Suppressor macrophage (primary cell): ENCODE measurements at regions not wholly inside any gene's neighbourhood (a gene's known extent, or its start where the extent isn't known, plus 50 kb on each side); places are given as distances from the start of the nearest gene placed in this dataset.
A peak's percentile ranks its signal among the peaks of the same experiment; 100 is the strongest.

Experiments
- DNase-seq, 4 experiments: peaks; one replicate each; pipeline ENCODE4 v3.0.0-alpha.2; 2020 to 2022

DNA sequence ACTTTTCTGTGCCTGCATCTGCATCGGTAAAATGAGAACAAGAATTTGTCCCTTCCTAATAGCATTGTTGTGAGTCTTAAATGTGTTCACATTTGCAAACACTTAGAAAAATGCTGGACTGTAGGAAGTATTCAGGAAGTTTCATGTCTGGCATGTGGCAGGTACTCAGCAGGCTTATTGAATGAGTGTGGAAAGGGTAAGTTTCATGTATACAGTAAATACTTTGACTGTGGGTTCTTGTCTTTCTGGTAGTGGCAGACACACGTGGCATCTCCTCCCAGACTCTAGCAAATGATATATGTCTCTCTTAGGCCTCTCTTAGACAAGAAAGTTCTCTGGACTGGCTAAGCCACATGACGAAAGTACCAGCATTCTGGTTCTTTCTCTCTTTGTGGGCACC is 179.2 kb downstream of the C11orf91 start:
- DNase-seq = no peak

DNA sequence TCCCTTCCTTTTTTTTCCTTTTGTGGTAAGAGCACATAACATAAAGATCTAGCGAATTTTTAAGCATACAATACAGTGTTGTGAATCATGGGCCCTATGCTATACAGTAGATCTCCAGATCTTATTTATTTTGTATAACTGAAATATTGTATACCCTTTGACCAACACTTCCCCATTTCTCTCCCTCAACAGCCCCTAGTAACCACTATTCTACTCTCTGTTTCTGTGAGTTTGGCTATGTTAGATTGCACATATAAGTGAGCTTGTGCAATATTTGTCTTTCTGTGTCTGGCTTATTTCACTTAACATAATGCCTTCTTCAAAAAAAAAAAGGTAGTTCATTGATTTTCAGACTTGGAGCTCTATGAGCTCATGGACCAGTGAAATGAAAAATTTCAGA is 180.5 kb downstream of the C11orf91 start:
- no peak for DNase-seq

DNA sequence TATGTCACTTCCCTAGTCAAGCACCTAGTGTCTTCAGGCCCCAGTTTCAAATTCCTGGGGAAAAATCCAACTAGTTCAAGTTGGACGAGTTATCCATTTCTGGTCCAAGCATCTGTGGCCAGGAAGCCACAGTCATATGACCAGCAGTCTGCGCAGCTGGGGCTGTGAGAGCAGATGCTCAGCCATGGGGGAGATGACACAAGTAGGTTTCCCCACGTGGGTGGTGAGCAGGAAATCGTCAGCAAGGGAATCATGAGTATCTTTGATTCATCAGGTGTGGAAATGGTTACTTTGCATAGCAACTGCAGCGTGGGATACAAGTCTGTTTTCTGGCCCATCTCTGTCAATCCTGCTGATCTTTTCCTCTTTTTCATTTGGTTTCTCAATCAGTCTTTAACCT is 185.3 kb downstream of the C11orf91 start:
- DNase-seq = peak; percentile 6 to 38 (median 17)

DNA sequence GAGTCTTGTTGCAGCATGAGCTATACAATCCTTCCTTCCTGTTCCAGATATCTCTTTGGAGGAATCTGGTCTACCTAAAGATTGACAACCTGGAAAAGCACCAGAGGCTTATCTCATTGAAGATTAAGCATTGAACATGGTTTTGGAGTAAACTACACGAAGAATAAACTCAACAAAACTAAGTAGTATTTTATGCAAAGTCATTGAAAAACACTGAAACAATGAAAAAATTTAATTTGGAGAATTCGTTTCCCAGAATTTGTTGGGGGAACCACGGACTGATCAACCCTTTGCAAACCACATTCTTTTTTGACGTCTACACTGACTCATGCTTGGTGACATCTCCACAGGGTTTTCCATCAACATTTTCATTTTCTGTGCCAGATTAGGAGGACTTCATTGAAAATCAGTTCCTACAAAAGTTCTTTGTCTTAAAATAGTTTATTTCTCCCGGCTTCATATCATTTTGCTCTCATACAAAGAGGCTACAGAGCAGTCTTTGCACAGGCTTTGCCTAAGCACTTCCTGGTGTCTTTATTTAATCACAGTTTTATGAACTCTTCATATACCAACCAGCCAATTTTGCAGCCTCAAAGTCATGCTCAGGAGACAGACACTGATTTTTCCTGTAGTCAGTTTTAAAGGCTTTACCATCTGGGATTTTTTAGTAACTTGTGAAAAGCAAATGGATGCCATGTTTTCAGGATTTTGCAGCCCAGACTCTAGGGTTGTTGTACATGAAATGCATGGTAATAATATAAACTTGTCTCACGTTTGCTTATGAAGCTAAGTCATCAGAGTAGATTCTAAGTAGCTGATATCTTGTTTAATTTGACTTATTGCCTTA is 186.3 kb downstream of the C11orf91 start:
- DNase-seq = no peak

DNA sequence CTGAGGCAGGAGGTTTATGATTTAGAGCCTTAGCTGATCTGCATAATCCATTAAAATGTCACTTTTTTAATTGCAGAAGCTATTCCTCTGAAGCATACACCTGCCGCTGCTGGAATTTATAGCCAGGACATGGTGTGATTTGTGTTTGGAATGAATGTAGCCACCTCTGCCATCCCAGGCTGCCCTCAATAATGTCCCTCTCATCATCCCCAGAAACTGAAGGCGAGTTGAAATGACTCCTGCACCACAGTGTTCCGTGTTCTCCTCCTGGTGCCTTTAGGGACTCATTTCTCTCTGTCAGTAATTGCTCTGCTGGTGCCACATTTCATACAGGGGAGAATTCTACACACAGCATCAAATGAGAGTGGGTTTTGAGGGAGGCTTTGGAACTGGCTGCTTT is 191.0 kb downstream of the C11orf91 start:
- DNase-seq = no peak

DNA sequence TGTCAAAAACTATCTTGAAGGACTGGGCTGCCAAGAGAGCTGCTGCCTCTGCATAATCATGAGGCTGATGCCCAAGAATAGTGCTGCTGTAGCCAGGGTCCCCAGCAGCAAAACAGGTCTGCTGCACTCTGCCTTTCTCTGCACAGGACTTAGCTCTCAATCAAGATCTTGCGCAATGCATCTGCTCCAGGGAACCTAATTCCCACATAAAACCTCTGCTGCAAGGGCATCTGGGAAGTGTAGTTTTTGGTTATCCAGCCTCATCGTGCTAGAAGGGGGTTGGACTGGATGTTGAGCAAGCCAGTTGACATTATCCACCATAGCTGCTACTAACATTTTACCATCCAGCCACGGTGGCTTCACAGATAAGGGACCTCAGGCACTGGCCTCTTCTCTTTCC is 192.7 kb downstream of the C11orf91 start:
- peak in 3 of 4 experiments; percentile 6 to 25 (median 23) for DNase-seq

DNA sequence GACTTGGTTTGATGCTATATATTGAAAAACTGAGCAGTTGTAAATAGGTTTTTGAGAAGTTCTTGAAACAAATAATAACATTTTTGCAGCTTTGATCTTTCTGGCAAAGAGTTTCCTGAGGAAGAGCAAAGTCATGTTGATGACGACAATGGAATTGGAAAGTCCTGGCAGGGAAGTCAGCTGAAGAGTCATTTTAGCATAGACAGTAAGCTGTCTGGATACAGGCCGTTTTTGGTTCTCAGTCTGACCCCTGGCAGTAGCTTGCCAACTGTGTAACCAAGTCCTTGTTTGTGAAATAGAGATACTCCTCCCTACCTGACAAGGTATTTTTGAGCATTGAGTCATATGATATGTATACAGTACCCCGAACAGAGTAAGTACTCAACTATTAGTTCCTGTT is 193.3 kb downstream of the C11orf91 start:
- DNase-seq = no peak

DNA sequence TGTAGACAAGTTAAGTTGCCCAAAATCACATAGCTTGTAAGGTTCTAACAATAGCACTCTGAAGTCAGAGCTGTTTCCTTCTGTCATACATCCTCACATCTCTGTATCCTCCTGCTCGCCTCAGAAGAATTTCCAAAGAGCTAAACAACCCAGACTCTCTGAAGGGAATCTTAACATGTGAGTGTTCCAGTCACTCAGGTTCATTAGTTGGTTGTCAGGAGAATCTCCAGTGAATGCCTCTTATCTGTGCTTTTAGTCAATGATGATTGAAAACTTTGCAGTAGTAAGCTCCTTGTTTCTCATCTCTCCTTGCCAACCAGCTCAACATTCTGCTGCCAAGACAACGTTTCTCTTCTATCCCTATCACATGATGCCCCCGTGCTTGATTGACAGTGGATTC is 195.5 kb downstream of the C11orf91 start:
- DNase-seq = no peak

DNA sequence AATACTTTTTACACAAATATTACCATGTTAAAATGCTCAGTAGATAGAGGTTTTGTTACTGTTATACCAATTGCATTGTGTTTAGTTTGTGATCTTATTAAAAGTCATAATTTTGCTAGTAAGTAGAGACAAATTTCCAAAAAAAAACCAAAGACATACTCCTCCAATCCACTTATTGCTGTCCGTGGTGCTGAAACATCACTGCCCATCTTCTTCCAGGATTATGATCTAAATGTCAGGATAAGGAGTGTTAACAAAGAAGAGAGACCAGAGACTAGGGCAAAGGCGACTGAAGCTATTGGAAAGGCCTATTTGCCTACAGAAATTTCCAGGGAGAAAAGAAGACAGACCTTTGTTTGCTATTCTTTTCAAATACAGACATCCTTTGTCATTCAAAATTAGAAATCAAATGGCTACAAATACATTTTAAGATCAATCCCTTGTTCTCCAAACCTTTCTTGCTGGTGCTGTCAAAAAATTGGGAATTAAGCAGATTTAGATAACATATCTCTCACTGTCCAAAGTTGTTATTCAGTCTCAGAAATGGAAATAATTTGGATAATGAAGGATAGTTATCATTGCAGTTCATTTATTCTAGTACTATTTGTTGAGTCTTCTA is 199.7 kb downstream of the C11orf91 start:
- DNase-seq = peak; percentile 19 to 59 (median 26)

DNA sequence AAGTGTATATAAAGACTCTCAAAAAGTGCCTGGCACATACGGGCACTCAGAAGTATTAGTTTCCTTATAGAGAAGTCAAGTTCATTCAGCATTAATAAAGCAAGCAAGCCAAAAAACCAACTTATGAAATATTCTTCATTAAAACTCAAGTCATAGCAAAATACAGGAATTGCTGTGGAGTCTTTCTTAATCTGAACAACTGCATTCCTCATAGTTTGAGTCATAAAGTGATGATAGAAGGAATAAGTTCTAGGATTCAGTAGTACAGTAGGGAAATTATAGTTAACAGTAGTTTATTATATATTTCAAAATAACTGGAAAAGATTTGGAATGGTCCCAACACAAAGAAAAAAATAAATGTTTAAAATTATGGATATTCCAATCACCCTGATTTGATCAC is 200.3 kb downstream of the C11orf91 start:
- no peak for DNase-seq

DNA sequence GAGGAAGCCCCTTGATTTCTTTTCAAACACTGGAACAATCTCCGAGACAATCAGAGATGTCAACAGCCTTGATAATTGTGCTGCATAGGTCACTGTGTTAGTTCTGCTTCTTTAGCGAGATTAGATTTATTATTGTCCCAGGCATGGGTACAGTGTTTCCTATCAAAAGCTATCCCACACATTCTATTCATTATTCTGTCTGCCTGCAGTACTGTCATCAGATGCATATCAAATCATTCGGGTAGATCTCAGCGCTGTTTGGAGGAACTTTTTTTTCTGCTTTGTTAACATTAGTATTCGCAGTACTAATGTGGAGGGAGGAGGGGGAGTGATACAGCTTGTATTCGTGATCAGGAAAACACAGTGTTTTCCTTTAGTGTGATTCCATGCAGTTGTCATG is 208.0 kb downstream of the C11orf91 start:
- no peak for DNase-seq

DNA sequence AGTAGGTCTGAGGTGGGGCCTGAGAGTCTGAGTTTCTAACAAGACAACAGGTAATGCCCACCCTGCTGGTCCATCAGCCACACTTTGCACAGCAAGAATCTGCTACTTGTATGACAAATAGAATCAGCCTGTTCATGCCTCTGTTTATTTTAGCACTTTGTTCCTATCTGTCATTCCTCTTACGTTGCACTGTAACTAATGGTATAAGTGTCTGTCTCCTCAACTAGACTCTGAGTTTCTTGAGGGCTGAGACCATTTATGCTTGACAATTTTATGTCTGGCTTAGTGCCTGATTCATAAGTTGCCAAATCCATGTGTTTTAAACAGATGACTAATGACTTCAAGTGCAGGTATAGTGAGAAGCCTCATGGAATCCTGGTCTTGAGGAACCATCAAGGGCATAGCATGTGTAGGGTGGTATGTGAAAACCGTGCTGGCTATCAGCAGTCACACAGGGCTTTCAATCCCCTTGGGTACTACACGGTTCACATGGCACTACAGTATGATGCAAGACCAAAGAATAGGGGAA is 209.7 kb downstream of the C11orf91 start:
- DNase-seq = no peak

DNA sequence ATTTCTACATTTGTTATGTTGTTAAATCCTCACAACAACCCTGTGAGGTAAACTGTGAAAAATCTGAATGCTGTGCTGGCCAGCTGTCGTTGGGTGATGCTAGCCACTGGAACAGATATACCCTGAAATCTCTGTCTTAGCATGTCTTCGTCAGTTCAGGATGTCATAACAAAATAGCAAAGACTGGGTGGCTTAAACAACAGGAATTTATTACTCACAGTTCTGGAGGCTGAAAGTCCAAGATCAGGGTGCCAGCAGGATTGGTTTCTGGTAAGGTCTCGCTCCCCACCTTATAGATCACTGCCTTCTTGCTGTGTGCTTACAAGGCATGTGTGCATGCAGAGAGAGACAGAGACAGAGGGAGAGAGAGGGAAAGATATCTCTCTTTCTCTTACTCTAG is 211.7 kb downstream of the C11orf91 start:
- DNase-seq = no peak

DNA sequence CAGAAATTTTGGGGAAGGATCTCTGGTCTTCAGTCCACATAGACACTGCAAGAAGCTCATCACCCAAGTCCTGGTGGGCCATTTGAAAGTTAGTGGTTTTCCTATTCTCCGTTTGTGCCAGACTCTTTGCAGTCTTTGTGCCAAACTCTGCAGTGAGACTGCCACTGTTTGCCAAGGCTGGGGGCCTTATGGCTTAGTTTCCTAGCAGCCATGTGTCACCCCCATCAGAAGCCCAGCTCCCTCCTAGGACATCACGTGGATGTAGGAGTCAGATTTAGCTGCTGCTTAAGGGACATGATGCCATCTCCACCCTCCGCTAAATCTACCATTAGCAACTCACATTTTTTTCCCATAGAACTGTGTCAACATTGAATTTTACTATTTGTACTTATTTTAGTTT is 220.0 kb downstream of the C11orf91 start:
- DNase-seq = no peak

DNA sequence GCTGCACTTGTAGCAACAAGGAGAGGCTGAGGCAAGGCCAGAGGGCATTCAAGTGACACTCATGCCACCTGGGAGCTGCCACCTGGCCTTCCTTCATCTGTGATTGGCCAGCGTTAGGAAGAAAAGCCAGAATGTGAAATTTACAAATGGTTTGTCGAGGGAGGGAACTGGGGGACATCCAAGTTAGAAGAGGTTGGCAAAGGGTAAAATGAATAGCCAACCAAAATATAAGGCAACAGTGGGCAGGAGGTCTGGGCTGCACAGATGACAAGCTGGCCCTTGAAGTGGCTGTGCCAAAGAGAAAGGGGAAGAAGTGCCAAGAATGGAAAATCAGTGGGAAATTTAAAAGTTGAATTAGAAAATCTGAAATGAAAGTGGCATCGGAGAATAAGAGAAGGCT is 221.4 kb downstream of the C11orf91 start:
- DNase-seq = no peak

DNA sequence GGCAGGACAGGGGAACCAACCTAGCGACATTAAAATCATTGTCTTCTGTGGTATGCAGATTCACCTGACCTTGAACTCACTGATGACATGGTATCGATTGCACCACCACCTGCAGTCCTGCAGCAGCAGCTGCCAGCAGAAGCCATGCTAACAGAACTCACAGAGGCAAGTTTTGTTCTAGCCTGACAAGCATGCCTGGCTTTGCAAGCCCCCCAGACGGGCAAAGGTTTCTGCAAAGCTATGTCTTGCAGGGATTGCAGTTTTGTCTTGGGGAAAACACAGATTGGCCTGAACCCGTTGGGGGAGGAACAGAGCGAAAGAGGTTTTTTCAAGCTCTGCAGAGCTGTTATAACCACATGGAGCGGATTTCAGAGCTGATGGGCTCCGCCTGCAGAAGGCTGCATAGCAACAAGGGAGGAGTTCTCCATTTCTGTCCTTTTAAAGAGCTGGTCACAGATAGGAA is 221.0 kb downstream of the HIPK3 start:
- no peak for DNase-seq

DNA sequence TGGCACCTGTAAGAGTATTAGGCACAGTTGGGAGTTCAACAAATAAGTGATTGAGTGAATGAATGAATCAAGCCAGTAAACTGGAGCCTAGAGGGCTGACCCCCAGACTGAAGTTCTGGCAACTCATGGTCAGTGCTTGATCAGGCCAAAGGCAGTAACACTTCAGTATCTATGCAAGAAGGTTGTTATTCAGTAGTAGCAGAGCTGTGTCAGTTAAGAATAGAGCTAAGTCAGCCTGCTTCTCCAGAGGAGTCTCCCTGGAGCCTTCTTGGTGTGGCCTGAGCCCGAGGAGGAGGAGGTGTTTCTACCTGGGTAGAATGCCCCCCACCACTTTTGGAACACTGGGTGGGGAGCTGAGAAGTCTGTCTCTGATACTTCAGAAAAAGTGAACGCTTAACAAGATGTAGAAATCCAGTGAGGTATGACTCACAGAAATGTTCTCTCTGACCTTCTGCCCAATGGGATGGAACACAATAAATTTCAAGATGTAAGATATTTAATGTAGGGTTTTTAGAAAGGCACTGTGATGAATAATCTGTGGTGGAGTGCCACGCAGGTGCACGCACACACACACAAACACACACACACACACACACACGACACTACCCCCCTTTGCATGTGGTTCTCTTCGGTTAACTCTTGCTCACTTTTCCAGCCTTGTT is 219.9 kb downstream of the HIPK3 start:
- DNase-seq = no peak

DNA sequence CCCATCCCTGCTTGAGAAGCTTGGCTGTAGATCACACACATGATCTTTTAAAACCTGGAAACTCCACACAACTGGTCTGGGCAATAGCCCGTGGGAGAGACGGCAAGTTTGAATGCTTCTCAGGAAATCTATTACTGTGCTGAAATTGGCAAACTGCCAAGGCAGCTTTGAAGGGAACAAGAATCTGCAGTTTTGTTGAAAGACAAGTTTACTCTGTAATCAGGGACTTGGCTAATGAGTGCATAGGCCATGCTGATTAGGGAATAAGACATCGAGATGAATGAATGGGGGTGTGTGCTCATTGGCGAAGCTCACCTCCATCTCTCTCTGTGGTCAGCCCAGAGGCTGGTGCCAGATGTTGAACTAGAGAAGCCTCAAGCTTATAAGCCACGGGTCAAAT is 218.8 kb downstream of the HIPK3 start:
- peak in 1 of 4 experiments; percentile 12 for DNase-seq

DNA sequence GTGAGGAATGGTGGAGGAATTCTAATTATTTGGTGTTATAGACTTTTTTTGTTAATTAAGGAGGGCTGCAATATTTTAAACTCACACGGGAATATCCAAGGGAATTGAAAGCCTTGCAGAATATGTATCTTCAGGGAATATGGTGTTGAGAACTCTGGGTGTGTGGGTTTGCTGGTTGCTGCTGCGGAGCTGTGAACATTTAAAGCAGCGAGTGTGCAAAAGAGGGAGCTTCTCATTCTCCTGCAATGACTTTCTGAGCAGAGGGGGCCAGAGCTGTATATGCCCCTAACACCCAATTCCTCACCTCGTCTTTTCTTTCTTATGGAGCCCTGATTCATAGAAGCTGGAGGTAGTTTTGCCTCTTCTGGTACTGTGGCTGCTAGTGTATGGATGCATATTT is 217.7 kb downstream of the HIPK3 start:
- DNase-seq = no peak

DNA sequence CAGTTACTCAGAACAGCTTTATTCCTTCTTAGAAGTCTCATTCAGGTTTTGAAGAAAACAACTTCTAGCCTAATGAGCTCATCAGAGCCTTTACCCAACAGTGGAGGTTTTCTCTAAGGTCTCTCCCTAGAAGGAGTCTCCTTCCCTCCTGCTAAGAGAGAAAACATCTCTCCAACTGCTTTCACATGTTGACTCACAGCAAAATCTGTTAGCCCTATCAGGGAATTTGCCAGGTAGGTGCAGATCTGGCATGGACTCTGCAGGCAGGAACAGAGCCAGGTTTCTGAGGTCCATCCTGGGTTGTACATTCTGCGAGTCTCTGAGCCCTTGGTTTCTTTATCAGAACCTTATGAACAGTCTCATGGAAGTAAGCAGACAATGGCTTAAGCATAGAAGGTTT is 214.4 kb downstream of the HIPK3 start:
- DNase-seq = no peak

DNA sequence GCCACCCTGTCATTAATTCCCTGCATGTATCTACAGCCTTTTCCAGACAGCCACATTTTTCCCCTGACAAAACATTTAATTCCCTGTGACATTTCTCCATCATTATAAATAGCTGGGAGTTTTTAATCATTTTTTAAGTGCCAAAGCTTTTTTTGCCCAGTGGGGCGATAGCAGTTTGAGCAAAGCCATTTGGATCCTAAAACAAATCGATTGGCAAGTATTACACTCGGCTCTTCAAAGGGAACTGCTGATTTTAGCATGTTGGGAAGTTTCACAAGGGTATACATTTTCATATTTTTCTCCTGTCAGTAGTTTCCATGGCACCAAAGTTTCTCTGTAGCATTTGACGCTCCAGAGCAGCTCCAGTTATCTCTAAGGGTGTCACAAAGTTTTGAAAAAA is 210.8 kb downstream of the HIPK3 start:
- no peak for DNase-seq

DNA sequence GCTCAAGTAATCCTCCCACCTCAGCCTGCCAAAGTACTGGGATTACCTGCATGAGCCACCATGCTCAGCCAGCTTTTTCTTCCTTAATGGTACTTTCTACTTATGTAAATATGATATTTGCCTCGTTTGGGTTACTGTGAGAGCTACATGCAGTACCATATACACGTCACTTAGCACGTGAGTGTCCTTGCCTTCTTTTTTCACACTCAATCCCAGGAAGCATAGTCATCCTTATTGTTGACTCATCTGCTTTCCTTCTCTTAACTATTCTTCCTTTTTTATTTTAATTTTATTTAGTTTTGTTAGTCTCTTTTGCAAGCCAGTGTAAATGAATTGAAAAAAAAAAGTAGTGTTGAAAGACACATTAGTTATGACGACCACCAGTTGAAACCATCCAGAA is 205.9 kb downstream of the HIPK3 start:
- no peak for DNase-seq

DNA sequence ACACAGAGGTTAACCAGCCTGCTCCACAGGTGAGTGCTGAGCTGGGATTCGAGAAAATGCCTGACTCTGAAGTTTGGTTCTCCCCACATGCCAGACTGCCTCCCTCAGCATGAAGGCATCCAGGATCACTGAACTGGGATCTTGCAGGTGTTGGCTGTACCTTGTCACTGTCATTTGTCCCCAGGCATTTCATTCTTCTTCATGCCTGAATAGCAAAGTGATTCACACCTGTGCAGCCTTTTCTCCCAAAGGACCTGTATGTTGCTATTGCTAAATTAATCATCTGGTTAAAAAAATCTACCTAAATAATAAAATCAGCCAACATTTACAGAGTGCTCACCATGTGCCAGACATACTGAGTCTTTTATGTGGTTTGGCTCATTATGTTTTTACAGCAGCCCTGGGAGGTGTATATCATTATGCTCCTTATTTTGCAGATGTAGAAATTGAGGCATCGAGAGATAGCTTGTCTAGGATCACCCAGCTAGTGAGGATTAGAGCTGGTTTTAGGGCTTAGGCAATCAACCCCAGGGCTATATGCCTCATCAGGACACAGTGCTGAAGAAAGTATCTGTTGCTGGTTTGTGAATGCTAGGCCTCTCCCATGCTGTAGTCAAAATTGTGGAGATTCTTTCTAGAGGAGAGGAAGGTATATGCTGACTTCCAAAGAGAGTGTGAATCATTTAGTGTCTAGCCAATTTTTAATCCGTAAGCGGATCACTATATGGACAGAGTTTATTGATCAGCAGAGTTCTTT is 204.4 kb downstream of the HIPK3 start:
- DNase-seq = no peak
